OCI-LY7 (cell line): ENCODE measurements at regions not wholly inside any gene's neighbourhood (a gene's known extent, or its start where the extent isn't known, plus 50 kb on each side); places are given as distances from the start of the nearest gene placed in this dataset.

Experiments used
- CTCF ChIP-seq: fragments of 200-600 bp; sonication (generic); conservative IDR thresholded peaks from 2 replicates; pipeline ENCODE4 v1.5.1; 2014; ENCODE audit warnings: mild to moderate bottlenecking, antibody characterized with exemption, low read length, moderate library complexity, mixed read lengths
- EZH2phosphoT487 ChIP-seq: fragments of 200-600 bp; sonication (generic); IDR thresholded peaks from 2 replicates; pipeline ENCODE4 v1.6.1; 2018; ENCODE audit warnings: low read depth, borderline replicate concordance, mild to moderate bottlenecking, mixed run types, antibody characterized with exemption, low read length, moderate library complexity, mixed read lengths

- TF ChIP-seq CTCF: no peak
- no peak for TF ChIP-seq EZH2phosphoT487
Observed at GRCh38 chr16:63302811-63303210, 1266.6 kb upstream of the CDH8 start.
